HG03342 (cell line): ENCODE measurements at regions not wholly inside any gene's neighbourhood (a gene's known extent, or its start where the extent isn't known, plus 50 kb on each side); places are given as distances from the start of the nearest gene placed in this dataset.
A peak's percentile ranks its signal among the peaks of the same experiment; 100 is the strongest.
"Not testable (repeated sequence)": the region's sequence is repeated elsewhere in the genome, so short reads cannot be mapped to it uniquely, and the experiment has no call there.

Experiments
- ATAC-seq: cut with Tn5 transposase; IDR thresholded peaks from one replicate; pipeline ENCODE4 v1.9.1; 2021; ENCODE audit warnings: mild to moderate bottlenecking, moderate library complexity; ENCODE audit not compliant: unreplicated experiment

DNA sequence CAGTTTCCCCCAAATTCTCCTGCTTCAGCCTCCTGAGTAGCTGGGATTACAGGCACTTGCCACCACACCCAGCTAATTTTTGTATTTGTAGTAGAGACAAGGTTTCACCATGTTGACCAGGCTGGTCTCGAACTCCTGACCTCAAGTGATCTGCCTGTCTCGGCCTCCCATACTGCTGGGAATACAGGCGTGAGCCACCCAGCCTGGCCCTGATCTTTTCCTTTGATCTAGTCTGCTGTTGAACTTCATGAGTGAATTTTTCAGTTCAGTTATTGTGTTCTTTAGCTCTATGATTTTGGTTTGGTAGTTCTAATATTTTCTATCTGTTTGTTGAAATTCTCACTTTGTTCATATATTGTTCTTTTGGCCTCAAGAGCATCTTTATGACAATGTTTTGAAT is 83.4 kb upstream of the RAP2C start:
- not testable (repeated sequence) for ATAC-seq

DNA sequence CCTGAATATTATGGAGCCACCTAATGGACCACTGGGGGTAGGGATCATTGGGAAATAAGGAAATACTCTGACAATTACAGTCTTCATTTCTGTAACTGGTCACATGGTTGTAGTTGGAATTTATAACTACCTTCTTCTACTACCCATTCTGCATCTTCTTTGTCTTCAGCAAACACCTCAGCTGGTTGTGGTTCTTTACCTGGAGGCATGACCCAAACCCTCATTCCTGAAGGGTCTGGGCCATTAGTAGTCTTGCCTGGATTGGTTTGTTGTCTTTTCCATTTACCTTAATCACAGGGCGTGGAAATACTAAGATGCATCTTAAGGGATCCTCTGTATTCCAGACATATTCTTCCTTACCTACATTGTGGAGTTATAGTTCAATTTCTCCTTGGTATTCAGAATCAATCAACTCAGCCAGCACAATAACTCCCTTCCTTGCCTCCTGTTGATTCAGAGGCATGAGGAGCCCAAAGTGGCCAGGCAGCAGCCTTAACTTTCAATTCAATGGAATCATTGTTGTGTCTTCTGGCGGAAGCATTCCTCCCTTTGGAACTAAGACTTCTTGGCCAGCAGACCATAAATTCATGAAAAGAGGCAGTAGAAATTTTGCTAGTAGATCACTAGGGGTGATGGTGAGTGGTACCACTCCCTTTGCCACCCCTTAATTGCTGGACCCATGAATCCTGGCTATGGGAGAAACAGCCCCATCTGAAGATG is 75.7 kb upstream of the RAP2C start:
- ATAC-seq, result no peak

DNA sequence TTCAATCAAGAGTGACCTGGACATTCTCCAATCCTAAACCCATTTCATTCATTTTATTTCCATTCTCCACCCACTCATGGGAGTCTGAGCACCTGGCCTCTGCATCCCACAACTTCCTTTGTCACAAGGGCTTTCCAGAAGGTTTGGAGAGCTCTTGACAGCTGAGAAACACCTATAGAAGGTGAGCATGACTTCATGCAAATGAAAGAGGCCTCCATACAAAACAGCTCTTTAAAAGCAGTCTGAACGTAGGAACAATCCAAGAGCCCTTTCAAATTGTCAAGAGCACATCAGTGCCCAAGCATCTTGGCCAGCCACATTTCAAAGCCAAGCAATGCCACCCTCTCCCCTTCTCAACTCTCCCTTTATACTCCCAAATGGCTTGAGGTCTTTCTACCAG is 74.9 kb upstream of the RAP2C start:
- no peak for ATAC-seq

DNA sequence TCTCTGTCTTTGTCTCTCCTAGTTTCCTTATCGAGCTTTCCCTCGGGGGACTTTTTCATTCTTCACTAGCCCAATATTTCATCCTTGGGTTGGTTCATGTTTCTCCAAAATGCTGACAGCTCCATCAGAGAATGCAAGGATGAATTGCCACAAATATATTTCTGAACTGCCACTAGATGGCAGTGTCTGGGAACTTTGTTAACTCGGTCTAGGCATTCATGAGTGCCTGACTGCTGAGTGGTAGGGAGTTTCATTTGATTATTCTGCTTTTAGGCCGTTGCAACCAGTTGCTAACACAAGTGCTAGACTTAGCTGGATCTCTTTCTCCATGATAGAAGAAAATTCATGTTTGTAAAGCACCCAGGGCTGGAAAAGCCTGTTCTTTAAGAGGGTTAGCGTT is 73.5 kb upstream of the RAP2C start:
- ATAC-seq, result peak; percentile 69

DNA sequence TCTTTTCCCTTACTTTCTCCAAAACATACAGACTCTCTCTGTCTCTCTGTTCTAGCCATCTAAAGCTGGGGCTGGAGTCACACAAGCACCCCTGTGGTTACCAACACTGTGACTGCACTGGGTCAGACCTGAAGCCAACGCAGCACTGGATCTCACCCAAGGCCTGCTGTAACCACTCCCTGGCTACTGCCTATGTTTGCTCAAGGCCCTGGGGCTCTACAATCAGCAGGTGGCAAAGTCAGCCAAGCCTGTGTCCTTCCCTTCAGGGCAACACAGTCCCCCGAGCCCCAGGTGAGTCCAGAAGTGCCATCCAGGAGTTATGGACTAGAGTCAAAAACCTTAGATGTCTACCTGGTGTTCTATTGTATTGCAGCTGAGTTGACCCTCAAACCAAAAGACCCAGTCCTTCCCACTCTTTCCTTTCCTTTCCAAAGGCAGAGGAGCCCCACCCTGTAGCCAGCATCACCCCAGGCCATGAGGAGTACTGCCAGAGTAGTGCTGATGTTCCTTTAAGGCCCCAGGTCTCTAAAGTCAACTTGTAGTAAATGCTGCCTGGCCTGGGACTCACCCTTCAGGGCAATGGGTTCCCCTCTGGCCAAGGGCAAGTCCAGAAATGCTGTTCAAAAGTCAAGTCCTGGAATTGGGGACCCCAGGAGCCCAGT is 58.8 kb upstream of the RAP2C start:
- no peak for ATAC-seq

DNA sequence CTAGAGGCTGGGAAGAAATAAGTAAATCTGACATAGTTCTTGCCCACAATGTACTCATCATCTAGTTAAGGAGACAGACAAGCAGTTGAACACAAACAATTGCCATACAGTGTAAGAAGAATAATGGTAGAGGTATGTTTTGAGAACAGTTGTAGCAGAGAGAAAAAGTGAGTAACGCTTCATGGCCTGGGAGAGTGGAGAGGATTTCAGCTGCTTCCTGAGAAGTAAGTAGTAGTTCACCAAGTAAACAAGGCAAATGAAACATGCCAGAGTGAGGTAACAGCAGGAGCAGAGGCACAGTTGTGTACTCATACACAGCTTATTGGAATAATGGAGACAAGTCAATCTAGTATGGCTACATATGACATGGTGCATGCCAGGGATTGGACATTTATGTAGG is 53.6 kb upstream of the RAP2C start:
- ATAC-seq, result no peak

DNA sequence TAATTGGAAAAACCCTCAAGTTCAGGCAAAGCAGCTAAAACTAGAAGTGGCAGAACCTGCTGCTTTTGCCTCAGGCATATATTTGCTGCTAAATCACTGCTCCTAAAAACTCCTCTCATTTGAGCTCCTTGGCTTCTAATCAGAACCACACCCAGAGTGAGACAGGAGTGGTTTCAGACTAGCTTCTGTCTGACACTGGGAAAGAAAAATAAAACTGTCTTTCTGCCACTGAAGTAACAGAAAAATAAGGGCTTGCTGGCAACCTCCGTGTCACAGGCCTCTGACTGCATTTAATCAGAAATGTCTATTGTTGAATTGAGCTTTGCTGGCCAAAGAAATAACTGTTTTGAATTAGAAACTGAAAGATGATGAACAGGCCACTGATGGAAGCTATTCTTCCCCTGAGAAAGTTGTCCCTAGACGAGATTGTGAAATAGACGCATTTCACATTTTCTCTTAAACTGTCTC is 52.1 kb upstream of the RAP2C start:
- ATAC-seq, result no peak

DNA sequence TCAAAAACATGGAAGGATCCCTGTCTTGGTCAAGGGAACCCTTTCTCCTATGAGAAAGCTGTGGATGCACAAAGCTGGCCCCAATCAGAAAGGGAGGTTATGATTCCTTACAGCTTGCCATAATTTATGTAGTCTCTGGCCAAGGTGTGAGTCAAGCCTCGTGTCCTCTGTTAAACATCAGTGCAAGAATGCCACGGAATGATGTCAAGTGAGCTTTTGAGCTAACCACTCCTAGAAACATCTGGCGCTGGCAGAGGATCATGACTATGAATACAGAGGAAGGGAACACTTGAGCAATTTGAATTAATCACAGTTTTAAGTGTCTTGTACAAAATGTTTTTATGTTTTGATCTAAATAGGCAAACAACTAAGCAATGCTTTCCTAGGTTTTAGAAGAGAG is 51.5 kb upstream of the RAP2C start:
- no peak for ATAC-seq

DNA sequence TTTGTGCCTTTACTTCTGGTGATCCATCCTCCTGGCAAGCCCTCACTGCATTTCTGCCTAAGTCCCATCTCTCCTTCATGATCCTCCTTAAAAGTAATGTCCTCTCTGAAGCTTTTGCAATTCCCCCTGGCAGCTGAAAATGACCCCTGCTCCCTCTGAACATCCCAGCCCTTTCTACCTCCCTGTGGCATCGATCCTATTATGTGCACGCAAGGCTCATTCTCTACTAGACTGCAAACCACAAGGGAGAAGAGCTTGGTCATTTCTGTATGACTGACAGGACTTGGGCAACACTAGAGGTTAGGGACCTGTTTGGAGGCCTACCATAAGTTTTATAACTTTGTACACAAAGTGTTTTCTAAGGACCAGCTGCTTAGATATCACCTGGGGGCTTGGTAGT is 50.8 kb upstream of the RAP2C start:
- no peak for ATAC-seq
